GM21619 (cell line): ENCODE measurements at regions not wholly inside any gene's neighbourhood (a gene's known extent, or its start where the extent isn't known, plus 50 kb on each side); places are given as distances from the start of the nearest gene placed in this dataset.

Experiments used
- ATAC-seq: cut with Tn5 transposase; IDR thresholded peaks from one replicate; pipeline ENCODE4 v1.9.1; 2021; ENCODE audit not compliant: unreplicated experiment

DNA sequence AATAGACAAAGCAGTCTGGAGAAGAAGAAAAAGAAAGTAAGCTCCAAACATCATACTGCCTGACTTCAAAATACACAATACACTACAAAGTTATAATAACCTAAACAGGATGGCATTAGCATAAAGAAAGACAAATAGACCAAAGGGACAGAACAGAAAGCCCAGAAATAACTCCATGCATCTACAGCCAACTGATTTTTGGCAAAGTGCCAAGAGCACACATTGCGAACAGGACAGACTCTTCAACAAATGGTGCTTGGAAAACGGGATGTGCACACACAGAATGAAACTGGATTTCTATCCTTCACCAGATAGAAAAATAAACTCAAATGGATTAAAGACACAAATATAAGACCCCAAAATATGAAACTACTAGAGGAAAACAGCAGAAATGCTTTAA is 66.6 kb upstream of the SPATA31E1 start:
- ATAC-seq, result no peak

- ATAC-seq, result no peak
Observed at GRCh38 chr9:87818308-87818707, 64.4 kb upstream of the SPATA31E1 start.

- ATAC-seq, result no peak
Observed at GRCh38 chr9:87824216-87824875, 58.3 kb upstream of the SPATA31E1 start.

DNA sequence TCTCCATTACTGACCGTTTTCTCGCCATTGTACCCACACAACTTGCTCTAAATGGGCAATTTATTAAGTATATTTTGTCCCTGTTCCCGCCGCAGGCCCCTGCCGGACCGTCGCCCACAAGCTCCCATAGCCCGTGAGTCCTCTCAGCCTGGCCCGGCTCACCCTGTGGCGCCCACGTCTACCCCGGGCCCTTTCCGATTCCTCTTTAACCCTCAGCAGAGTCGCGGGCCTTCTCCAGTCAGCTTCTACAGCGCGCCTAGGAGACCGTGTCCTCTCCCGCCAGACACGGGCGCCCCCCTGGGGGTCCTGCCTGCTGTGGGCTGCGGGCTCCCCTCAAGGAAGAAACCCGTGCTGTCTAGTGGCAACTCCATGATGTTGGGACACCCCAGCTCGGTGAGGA is 57.8 kb upstream of the SPATA31E1 start:
- no peak for ATAC-seq

GRCh38 chr9:87826331-87826730 is 56.3 kb upstream of the SPATA31E1 start:
- ATAC-seq, result no peak

DNA sequence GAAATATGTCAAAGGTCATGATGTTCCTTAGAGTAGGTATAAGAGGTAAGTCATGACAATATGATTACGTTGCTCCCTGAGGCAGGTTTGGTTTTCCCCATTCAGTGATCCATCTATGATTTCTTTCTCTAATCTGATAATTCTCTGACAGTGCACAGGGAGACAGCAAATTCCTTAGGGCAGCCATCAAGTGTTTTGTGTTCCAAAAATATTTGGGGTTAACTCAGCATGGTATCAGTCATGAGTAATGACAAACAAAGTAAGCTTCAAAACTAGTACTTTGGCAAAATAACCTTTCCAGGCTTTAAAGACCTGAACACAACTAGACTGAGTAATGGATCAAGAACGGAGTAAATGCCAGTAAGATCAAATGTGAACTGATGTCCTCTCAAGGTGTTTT is 55.3 kb upstream of the SPATA31E1 start:
- no peak for ATAC-seq

DNA sequence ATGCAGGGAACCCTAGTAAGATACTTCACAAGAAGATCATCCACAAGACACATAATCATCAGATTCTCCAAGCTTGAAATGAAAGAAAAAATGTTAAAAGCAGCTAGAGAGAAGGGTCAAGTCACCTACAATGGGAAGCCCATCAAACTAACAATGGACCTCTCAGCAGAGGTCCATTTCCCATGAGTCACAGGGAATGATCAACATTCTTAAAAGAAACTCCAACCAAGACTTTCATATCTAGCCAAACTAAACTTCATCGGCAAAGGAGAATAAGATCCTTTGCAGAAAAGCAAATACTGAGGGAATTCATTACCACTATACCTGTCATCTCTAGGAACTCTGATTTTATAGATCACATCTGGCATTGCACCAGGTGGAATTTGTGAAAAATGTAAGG is 52.9 kb upstream of the SPATA31E1 start:
- ATAC-seq, result no peak

DNA sequence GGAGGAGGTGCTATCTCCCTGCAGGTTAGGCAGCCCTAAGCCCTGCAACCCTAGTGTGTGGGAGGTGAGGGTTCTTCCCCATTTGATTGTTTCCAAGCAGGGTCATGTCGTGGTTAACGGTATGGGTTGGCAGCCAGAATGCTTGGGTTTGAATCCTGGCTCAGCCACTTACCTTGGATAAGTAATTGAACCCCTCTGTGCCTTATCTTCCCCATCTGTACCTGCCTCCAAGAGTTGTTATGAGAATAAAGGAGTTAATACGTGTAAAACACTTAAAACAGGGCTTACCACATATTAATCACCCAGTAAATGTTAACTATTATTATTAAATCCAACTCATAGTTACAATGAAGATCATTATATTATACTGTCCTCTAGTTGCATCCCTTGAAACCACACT is 52.2 kb upstream of the SPATA31E1 start:
- ATAC-seq, result no peak

DNA sequence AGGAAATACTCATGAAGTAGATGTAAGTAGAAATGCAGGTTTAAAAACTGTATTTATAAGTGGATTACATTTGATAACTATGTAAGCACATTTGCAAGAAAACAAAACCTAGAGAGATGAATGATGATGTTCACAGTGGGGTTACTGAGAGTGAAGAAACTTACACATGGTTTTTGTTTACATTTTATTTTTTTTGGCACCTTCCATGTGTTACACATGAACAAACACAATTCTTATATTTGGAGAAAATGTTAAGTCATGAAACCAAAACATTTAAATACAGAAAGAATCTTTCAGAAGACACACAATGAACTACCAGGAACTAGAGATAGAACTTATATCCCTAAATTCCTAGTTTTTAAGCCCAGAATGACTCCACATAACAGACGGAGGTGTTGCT is 51.5 kb upstream of the SPATA31E1 start:
- ATAC-seq, result no peak
